HG03442 (cell line): ENCODE measurements at regions not wholly inside any gene's neighbourhood (a gene's known extent, or its start where the extent isn't known, plus 50 kb on each side); places are given as distances from the start of the nearest gene placed in this dataset.

Experiments used
- ATAC-seq: cut with Tn5 transposase; IDR thresholded peaks from one replicate; pipeline ENCODE4 v1.9.1; 2021; ENCODE audit warnings: mild to moderate bottlenecking, moderate library complexity; ENCODE audit not compliant: unreplicated experiment

DNA sequence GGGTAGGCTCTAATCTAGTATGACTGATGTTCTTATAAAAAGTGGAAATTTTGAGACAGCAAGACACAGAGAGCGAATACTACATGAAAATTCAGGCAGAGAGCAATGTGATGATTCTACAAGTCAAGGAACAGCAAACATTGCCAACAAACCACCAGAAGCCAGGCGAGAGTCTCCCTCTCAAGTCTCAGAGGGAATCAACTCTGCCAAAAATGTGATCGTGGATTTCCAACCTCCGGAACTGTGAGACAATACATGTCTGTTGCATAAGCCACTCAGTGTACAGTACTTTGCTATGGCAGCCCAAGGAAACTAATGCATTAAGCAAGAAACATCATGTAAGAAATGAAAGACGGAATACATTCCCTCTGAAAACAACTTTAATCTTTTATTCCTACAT is 52.1 kb upstream of the CCNG1 start:
- no peak for ATAC-seq

DNA sequence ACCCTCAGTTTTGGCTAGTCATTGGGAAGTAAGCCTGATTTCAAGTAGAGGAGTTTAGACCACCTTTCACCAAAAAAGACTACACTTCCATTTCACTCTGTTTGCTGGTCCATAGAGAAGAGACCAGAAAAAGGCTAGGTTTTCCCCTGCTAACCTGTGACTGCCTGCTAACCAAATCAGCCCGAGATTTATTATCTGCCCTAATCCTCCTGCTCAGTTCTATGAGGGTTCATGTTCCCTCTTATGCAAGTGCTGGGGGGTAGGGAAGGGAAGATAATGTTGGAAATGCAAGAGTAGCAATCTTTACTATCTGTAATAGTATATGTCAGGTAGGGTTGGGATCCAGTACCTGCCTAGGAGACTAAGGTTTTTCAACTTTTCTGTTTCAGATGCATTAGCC is 51.6 kb upstream of the CCNG1 start:
- ATAC-seq, result no peak

DNA sequence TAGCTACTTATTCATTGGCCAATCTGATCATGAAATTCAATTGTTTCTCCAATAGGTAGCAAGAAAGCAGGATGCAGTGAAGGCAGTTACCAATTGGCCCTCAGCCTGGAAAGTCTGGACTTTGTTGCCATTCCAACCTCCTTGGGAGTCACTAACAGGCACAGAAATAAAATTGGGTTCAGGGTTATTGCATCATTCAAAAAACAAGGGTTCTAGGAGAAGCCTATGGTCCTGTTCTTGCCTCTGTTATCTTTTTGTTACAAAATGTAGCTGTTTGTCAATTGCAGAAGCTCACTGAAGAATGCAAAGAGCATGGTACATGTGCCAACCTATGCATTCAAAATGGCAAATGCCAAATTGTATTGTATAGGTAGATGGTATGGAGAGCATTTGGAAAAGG is 51.0 kb upstream of the CCNG1 start:
- ATAC-seq, result no peak

DNA sequence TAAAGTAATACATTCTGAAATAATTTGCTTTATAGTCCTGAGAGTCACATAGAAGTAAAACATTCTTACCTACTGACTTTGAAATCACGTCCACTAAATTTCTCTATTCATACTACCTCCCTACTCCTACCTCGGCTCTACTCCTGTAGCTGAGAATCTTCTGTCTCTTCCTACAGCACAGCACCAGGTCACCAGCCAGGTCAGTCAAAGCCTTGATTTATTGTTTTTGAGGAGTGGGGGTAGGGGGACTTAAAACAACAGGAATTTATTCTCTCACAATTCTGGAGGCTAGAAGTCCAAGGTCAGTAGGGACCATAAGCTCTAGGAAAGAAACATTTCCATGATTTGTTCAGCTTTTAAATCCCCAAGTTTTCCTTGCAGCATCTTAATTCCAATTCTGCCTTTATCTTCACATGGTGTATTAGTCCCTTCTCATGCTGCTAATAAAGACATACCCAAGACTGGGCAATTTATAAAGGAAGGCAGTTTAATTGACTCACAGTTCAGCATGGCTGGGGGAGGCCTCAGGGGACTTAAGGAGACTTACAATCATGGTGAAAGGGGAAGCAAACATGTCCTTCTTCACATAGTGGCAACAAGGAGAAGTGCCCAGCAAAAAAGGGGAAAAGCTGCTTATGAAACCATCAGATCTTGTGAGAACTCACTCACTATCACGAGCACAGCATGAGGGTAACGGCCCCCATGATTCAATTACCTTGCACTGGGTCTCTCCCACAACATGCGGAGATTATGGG is 49.6 kb upstream of the CCNG1 start:
- ATAC-seq, result no peak
